NOMO-1 treated with dmso at 0.1 percent for 144 hours (cell line): ENCODE measurements at regions not wholly inside any gene's neighbourhood (a gene's known extent, or its start where the extent isn't known, plus 50 kb on each side); places are given as distances from the start of the nearest gene placed in this dataset.
A peak's percentile ranks its signal among the peaks of the same experiment; 100 is the strongest.

ENCODE experiments used
- DNase-seq: peaks from one replicate; lab custom pipeline; 2025; ENCODE audit not compliant: unreplicated experiment; lab: John Stamatoyannopoulos, UW

- no peak for DNase-seq
Measured at GRCh38 chr16:56140645-56141044, 50.6 kb upstream of the GNAO1 start.

DNA sequence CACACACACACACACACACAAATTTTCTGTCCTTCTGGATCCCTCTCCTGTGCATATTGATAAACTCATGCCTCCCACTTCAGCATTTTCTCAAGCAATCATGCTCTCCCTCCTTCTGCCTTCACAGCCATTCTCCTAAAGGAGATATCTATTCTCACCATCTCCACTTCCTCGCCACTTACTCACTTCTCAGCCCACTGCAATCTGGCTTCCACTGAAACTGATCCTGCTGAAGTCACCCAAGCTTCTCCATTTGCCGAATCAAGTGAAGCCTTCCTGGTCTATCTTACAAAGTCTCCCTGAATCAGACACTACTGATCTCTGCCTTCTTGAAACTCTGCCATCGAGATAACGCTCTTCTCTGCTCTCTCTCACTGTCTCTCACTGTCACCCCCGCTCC is 54.0 kb upstream of the GNAO1 start:
- DNase-seq, result no peak

- no peak for DNase-seq
Measured at GRCh38 chr16:56136256-56136655, 55.0 kb upstream of the GNAO1 start.

- no peak for DNase-seq
Measured at GRCh38 chr16:56134790-56135189, 56.5 kb upstream of the GNAO1 start.

DNA sequence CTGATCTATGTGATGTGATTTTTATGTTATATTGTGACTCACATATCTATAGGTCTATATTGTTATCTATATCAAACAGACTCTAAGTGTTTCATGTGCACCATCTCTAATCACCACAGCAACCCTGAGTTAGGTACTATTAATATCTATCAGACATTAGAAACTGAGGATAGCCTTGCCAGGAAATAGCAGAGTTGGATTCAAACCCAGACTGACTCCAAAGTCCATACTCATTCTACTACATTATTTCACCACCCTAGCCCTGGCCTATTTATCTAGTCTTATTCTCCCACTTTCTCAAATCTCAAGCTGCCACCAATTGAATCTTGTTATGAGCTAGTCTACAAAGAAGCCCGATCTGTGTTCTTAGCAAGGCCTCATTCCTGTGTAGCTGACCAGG is 65.4 kb upstream of the GNAO1 start:
- DNase-seq, result no peak

GRCh38 chr16:56122251-56122650 is 69.0 kb upstream of the GNAO1 start:
- DNase-seq, result no peak

DNA sequence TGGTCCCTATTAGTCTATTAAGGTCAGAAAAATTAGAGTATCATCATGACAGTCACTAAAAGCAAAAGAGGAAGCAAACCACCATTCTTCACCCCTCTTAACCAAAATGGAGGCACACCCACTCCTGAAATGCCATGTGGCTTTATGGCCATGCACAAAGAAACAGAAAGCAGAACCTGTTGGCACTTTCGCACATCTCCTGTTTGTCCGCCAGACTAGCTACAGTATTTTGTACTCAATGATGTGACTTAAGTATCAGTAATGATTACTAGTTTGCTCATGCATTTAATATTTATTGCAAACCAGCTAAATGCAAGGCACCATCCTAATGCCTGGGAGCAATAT is 70.2 kb upstream of the GNAO1 start:
- DNase-seq, result peak; percentile 47

DNA sequence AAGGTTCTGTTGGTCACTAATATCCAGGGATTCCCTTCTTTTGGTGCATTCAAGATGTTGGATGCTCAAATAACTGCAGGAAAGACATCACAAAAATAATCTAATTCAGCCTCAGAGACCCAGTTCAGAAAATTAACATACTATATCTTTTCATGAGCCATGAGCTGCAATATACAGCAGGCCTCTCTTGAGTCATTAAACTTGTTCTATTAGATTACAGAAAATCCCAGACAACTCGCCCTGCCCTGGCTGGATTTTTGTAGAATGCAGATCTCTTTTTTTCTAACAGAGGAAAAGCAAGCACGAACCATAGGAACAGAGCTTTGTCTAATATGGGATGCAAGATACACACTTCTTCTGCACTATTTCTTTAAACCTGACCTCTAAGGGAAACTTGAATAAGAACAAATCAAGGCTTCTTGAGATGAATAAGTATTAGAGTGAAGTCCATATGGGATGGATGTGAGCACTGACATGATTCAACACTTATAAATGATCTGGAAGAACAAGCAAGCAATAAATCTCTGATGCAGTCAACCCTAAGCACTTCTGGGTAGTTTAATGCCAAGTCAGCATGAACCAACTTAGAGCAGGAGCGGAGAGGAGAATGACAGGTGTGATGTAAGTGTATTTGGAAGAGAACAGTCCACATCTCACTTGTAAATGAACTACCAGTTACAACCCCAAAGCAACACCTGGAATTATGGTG is 70.7 kb upstream of the GNAO1 start:
- DNase-seq, result no peak

GRCh38 chr16:56119133-56119532 is 72.2 kb upstream of the GNAO1 start:
- DNase-seq, result peak; percentile 68

GRCh38 chr16:56116577-56116964 is 74.7 kb upstream of the GNAO1 start:
- no peak for DNase-seq

- DNase-seq, result no peak
Measured at GRCh38 chr16:56115817-56116576, 75.3 kb upstream of the GNAO1 start.

DNA sequence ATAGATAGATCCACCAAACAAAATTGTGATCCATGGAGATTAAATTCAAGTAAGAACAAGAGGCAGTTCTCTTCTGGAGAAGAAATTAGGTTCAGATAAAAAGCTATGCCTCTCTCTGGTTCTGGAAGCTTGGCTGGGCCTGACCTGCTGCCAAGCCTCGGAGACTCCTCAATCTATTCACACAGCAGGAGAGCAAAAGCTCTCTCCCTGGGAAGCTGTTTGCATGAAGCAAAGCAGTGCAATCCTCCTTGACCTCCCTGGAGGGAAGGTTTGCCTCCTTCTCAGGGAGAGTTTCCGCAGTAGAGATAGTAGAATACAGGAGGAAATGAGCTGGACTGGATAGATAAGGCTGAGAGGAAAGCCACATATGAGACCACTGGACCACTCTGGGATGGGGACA is 78.1 kb upstream of the GNAO1 start:
- no peak for DNase-seq

DNA sequence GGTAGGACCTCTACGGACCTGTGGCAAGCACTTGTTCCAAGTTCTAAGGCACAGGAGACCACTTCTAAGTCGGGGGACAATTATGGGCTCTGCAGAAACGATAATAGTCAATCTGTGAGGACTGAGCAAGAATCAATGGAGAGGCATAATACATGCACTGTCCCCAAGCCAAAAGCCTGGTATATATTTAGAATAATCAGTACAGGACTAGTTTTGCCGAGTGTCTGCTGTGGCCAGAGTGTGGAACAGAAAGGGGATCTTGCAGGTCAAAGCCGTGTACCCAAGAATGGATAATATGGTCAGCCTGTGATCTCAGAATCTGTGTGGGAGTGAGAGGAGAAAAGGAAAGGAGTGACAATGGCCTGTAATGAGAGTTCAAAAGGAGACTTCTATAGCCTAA is 80.2 kb upstream of the GNAO1 start:
- no peak for DNase-seq

GRCh38 chr16:56109994-56110393 is 81.3 kb upstream of the GNAO1 start:
- no peak for DNase-seq

DNA sequence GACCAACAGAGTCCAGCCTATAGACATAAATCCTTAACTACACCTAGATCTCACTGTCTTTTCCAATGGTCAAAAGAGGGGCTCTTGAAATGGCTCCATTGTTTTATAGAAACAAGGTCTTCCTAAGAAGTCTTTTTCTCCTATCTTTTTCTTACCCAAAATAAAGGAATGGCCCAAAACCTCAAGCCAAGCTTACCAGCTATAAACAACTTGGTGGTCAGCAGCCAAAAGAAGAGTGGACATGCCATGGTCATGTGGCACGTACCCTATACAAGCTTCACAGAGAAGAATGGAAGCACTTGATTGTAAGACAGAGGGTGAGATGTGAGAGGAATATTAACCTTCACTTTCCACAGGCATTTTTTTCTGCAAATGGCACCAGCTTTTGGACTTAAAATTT is 82.1 kb upstream of the GNAO1 start:
- DNase-seq, result no peak

- no peak for DNase-seq
Measured at GRCh38 chr16:56108724-56109123, 82.6 kb upstream of the GNAO1 start.

DNA sequence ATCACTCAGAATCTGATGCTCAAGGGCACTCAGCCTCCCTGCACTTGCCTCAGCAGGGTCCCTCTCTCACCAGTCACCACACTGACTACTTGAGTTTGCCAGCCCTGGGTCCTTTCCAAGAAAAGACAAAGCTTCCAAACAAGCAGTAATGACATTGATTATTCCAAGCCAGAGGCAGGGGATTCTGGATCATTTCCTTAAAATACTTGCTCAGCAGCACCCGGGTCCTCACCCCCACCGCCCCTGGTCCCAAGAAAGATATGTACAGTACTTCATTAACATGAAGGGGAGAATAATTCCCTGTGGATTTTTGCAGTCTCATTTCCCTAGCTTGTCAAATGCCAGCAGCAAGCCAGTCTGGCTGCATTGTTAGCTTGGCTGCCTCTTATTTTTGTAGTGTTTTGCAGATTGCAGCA is 83.2 kb upstream of the GNAO1 start:
- DNase-seq, result no peak

- no peak for DNase-seq
Measured at GRCh38 chr16:56106527-56106926, 84.8 kb upstream of the GNAO1 start.

- DNase-seq, result no peak
Measured at GRCh38 chr16:56102906-56103305, 88.4 kb upstream of the GNAO1 start.

DNA sequence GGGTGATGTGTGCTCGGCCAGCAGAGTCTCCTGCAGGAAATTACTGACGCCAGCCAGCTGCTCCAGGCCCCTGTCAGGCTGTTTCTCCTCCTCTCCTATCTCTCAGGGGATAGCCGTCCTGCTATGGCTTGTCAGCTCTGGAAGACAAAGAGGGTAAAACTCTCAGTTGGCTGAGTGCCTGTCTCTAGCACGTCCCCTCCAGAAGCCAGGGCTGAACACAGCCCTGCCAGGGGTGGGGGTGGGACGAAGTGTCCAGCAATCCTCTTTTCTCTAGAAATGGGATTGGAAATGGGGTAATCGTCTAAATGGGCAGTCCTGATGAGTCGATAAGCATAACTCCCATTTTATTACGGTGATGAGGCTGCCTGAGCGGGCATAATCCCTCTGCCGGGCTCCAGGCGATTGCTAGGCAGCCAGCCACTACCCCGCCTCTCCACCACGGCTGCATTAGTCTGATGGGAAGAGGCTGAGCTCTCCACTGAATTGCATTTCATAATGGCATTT is 89.1 kb upstream of the GNAO1 start:
- no peak for DNase-seq

DNA sequence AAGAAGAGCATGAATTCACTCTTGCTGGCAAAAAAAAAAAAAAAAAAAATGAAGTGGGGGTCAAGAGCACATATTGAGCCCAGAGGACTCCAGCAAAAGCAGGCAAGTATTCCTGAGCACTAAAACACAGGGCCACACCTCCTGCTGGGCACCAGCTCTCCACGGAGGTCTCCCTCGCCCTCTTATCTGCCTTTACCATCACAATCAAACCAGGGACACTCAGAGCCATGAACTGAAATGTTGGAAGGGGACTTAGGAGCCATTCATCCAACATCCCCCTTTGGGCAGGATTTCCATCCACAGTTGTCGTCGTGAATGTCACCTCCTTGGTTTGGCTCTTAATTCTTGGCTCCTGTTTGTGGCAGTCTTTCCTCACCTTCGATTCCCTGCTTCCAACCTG is 89.8 kb upstream of the GNAO1 start:
- DNase-seq, result no peak

GRCh38 chr16:56097306-56097705 is 94.0 kb upstream of the GNAO1 start:
- DNase-seq, result no peak

DNA sequence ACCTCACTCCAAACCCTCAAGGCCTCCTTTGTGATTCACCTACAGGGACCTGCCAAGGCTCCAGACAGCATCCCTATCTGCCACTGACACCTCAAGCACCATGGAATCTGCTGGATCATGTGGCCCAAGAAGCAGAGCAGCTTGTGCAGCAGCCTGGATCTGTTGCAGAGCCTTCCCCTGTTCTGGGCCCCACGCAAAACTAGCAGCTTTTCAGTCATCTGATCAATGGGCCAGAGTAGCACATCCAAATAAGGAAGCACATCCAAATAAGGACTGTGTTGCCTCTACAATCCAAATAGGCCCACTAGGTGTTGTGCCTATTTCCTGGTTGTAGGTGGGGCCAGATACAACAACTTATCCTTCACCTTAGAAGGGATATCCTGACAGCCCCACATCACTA is 97.1 kb upstream of the GNAO1 start:
- no peak for DNase-seq
